HCT116 (cell line): ENCODE measurements at regions not wholly inside any gene's neighbourhood (a gene's known extent, or its start where the extent isn't known, plus 50 kb on each side); places are given as distances from the start of the nearest gene placed in this dataset.

ENCODE experiments used
- ATAC-seq: fragments of 200-7000 bp; cut with Tn5 transposase; 2 replicates; pipeline ENCODE4 v1.9.1; 2020; ENCODE audit warnings: mild to moderate bottlenecking, moderate library complexity
- BruUV-seq: library from RNA; stranded (reverse); fragments of 400-500 nt; replicated peaks from 2 replicates; lab custom pipeline; 2021; lab: Mats Ljungman, UMichigan
- CTCF ChIA-PET: fragments of 300-600 bp; sonication (Branson Sonifier 250); formaldehyde crosslinking; loops from one replicate; lab custom pipeline; 2021; ENCODE audit warnings: antibody characterized with exemption; lab: Charles Lee
- POLR2A ChIA-PET: fragments of 300-600, 350-600 bp; sonication (Branson Sonifier 250); formaldehyde crosslinking; loops from one replicate; lab custom pipeline; 2021; ENCODE audit warnings: antibody characterized with exemption; lab: Charles Lee
- RAD21 ChIA-PET, 2 experiments: fragments of 300-600 bp; sonication (Branson Sonifier 250); formaldehyde crosslinking; loops; one replicate each; lab custom pipeline; 2023; ENCODE audit warnings: low total read pairs in 2 of 2; ENCODE audit not compliant: uncharacterized antibody in 2 of 2, unreplicated experiment in 2 of 2, low non-redundant PET in 1 of 2; lab: Charles Lee
- DNase-seq: peaks from one replicate; pipeline ENCODE4 v3.0.0-alpha.2; 2010; ENCODE audit warnings: low read depth, low spot score
- H2AFZ ChIP-seq: fragments of 200-600 bp; shearing (Covaris generic), sonication (generic); 2 replicates; pipeline ENCODE4 v1.6.1; 2017; ENCODE audit warnings: low read depth, mixed run types, mixed read lengths, antibody characterized with exemption, low read length; ENCODE audit not compliant: poor library complexity, severe bottlenecking
- H3K27ac ChIP-seq: 2 replicates; pipeline ENCODE4 v1.5.1; 2012; ENCODE audit warnings: low read depth, low read length
- H3K27me3 ChIP-seq: fragments of 200-600 bp; sonication (generic); 2 replicates; pipeline ENCODE4 v1.6.1; 2016; ENCODE audit warnings: mixed run types, low read length, mixed read lengths; ENCODE audit not compliant: insufficient read depth
- H3K36me3 ChIP-seq, 2 experiments: fragments of 200-500 bp in 1 of 2; fragments of 200-600 bp in 1 of 2; sonication (Bioruptor generic) in 1 of 2; sonication (generic) in 1 of 2; 2 replicates each; pipeline versions ENCODE4 v1.5.1 to v1.6.1; 2014 to 2016; ENCODE audit warnings: low read length in 2 of 2, inconsistent platforms in 1 of 2, mixed read lengths in 1 of 2, mixed run types in 1 of 2; ENCODE audit not compliant: insufficient read depth in 2 of 2, control insufficient read depth in 1 of 2
- H3K4me1 ChIP-seq, 2 experiments: fragments of 200-600 bp in 1 of 2; sonication (generic) in 1 of 2; 2 replicates each; pipeline versions ENCODE4 v1.5.1 to v1.6.1; 2012 to 2017; ENCODE audit warnings: low read length in 2 of 2, inconsistent platforms in 1 of 2, mild to moderate bottlenecking in 1 of 2, mixed read lengths in 1 of 2, mixed run types in 1 of 2, moderate library complexity in 1 of 2; ENCODE audit not compliant: insufficient read depth in 2 of 2, control insufficient read depth in 1 of 2
- H3K4me2 ChIP-seq: fragments of 200-600 bp; sonication (generic); 2 replicates; pipeline ENCODE4 v1.6.1; 2017; ENCODE audit warnings: mixed run types, low read length, mixed read lengths
- H3K4me3 ChIP-seq, 2 experiments: fragments of 200-600 bp in 1 of 2; sonication (generic) in 1 of 2; replicated peaks in 1 of 2; 2 replicates each; pipeline ENCODE4 v1.5.1; 2011 to 2016; ENCODE audit warnings: low read length in 2 of 2, control low read depth in 1 of 2, low read depth in 1 of 2, mild to moderate bottlenecking in 1 of 2, mixed read lengths in 1 of 2, mixed run types in 1 of 2
- H3K79me2 ChIP-seq: fragments of 200-600 bp; sonication (generic); 2 replicates; pipeline ENCODE4 v1.6.1; 2017; ENCODE audit warnings: mild to moderate bottlenecking, mixed run types, low read length, moderate library complexity, mixed read lengths; ENCODE audit not compliant: insufficient read depth
- H3K9ac ChIP-seq: fragments of 200-600 bp; sonication (generic); 2 replicates; pipeline ENCODE4 v1.6.1; 2016; ENCODE audit warnings: low read length, mixed read lengths
- H3K9me2 ChIP-seq: fragments of 200-600 bp; sonication (generic), shearing (Covaris generic); 2 replicates; pipeline ENCODE4 v1.6.1; 2017; ENCODE audit warnings: mixed run types, mild to moderate bottlenecking, moderate library complexity; ENCODE audit not compliant: insufficient read depth
- H3K9me3 ChIP-seq, 2 experiments: fragments of 200-500 bp in 1 of 2; fragments of 200-600 bp in 1 of 2; sonication (Bioruptor generic) in 1 of 2; sonication (generic) in 1 of 2; 2 replicates each; pipeline ENCODE4 v1.6.1; 2014 to 2017; ENCODE audit warnings: low read length in 2 of 2, mixed read lengths in 2 of 2, inconsistent platforms in 1 of 2, low read depth in 1 of 2, mild to moderate bottlenecking in 1 of 2, mixed run types in 1 of 2, moderate library complexity in 1 of 2; ENCODE audit not compliant: control insufficient read depth in 1 of 2, insufficient read depth in 1 of 2
- H4K20me1 ChIP-seq: fragments of 200-600 bp; sonication (generic), shearing (Covaris generic); 2 replicates; pipeline ENCODE4 v1.6.1; 2017; ENCODE audit warnings: mixed run types, mild to moderate bottlenecking, moderate library complexity; ENCODE audit not compliant: insufficient read depth
- ATF3 ChIP-seq: IDR thresholded peaks from 2 replicates; pipeline ENCODE4 v1.6.1; 2012
- CBX3 ChIP-seq: IDR thresholded peaks from 2 replicates; pipeline ENCODE4 v1.6.1; 2012; ENCODE audit warnings: low read depth
- CEBPB ChIP-seq: IDR thresholded peaks from 2 replicates; pipeline ENCODE4 v1.6.1; 2012; ENCODE audit warnings: low read depth
- CTCF ChIP-seq, 3 experiments: fragments of 200-600 bp in 1 of 3; sonication (generic) in 1 of 3; IDR thresholded peaks in 2 of 3; conservative IDR thresholded peaks in 1 of 3; 2 replicates each; pipeline ENCODE4 v1.5.1; 2012 to 2017; ENCODE audit warnings: low read depth in 2 of 3, low read length in 2 of 3, antibody characterized with exemption in 1 of 3, borderline replicate concordance in 1 of 3, control low read depth in 1 of 3, mild to moderate bottlenecking in 1 of 3, mixed read lengths in 1 of 3, mixed run types in 1 of 3, moderate library complexity in 1 of 3; ENCODE audit not compliant: insufficient read depth in 1 of 3
- EGR1 ChIP-seq: IDR thresholded peaks from 2 replicates; pipeline ENCODE4 v1.6.1; 2012; ENCODE audit warnings: low read depth
- ELF1 ChIP-seq: IDR thresholded peaks from 2 replicates; pipeline ENCODE4 v1.6.1; 2012; ENCODE audit warnings: low read depth, borderline replicate concordance
- EZH2 ChIP-seq: fragments of 200-600 bp; sonication (generic); IDR thresholded peaks from 2 replicates; pipeline ENCODE4 v1.6.1; 2017; ENCODE audit warnings: antibody characterized with exemption, mixed run types
- EZH2phosphoT487 ChIP-seq: fragments of 200-600 bp; IDR thresholded peaks from 2 replicates; pipeline ENCODE4 v1.6.1; 2018; ENCODE audit warnings: antibody characterized with exemption, borderline replicate concordance
- MAX ChIP-seq: IDR thresholded peaks from 2 replicates; pipeline ENCODE4 v1.6.1; 2012
- POLR2A ChIP-seq: IDR thresholded peaks from 2 replicates; pipeline ENCODE4 v1.7.0; 2011; ENCODE audit warnings: borderline replicate concordance; ENCODE audit not compliant: insufficient read depth, insufficient read length; ENCODE audit errors: extremely low read depth
- POLR2AphosphoS5 ChIP-seq: IDR thresholded peaks from 2 replicates; pipeline ENCODE4 v1.6.1; 2011; ENCODE audit warnings: mild to moderate bottlenecking, low read depth, low read length, moderate library complexity
- SP1 ChIP-seq: IDR thresholded peaks from 2 replicates; pipeline ENCODE4 v1.6.1; 2012; ENCODE audit warnings: low read depth
- SRF ChIP-seq: IDR thresholded peaks from 2 replicates; pipeline ENCODE4 v1.6.1; 2012; ENCODE audit warnings: low read depth
- TCF7L2 ChIP-seq: IDR thresholded peaks from 2 replicates; pipeline ENCODE4 v1.7.0; 2011; ENCODE audit warnings: borderline replicate concordance, inconsistent platforms; ENCODE audit not compliant: insufficient read depth, insufficient read length; ENCODE audit errors: extremely low read depth
- YY1 ChIP-seq: IDR thresholded peaks from 2 replicates; pipeline ENCODE4 v1.6.1; 2011; ENCODE audit warnings: low read length, low read depth, moderate library complexity, mild to moderate bottlenecking; ENCODE audit not compliant: insufficient replicate concordance; ENCODE audit errors: extremely low read depth
- ZBTB33 ChIP-seq: IDR thresholded peaks from 2 replicates; pipeline ENCODE4 v1.6.1; 2011; ENCODE audit warnings: mild to moderate bottlenecking, low read length, moderate library complexity; ENCODE audit not compliant: insufficient replicate concordance; ENCODE audit errors: extremely low read depth
- ZFX ChIP-seq: fragments of 450-650 bp; IDR thresholded peaks from 2 replicates; pipeline ENCODE4 v1.6.1; 2017
- ZNF274 ChIP-seq: fragments of 200-500 bp; sonication (Bioruptor generic); IDR thresholded peaks from 2 replicates; pipeline ENCODE4 v1.6.1; 2014; ENCODE audit warnings: mild to moderate bottlenecking, low read depth, low read length, inconsistent platforms
- intact Hi-C: fragments of 100-400 bp; cut with micrococcal nuclease; formaldehyde crosslinking; loops from 2 replicates; pipeline ENCODE4 v1.10.0; 2022

- POLR2A ChIA-PET, result no interaction called here
- Histone ChIP-seq H2AFZ (no peak overlapping the region), H3K4me3 (no peak overlapping the region), H3K27me3 (peaks cover 42% of the 10 kb centered on the region), H3K9me2 (no peaks in the 10 kb centered on the region), H3K27ac (no peak overlapping the region), H3K4me1 (no peaks in the 10 kb centered on the region), H3K79me2 (no peaks in the 10 kb centered on the region), H3K4me2 (no peak overlapping the region), H4K20me1 (no peaks in the 10 kb centered on the region), H3K36me3 (no peaks in the 10 kb centered on the region), H3K9me3 (no peaks in the 10 kb centered on the region), H3K9ac (no peak overlapping the region)
- BruUV-seq, result no TSS peak
- intact Hi-C loops, result no loop called here
- CTCF ChIA-PET, result no interaction called here
- DNase-seq (no peak), ATAC-seq (no peak)
- RAD21 ChIA-PET, result no interaction called here
- TF ChIP-seq YY1, result no peak
- no peak for TF ChIP-seq MAX
- TF ChIP-seq CBX3, result no peak
- TF ChIP-seq POLR2A, result no peak
- TF ChIP-seq ZBTB33, result no peak
- TF ChIP-seq TCF7L2, result no peak
- no peak for TF ChIP-seq ATF3
- TF ChIP-seq POLR2AphosphoS5, result no peak
- no peak for TF ChIP-seq ZFX
- TF ChIP-seq SRF, result no peak
- TF ChIP-seq ELF1, result no peak
- no peak for TF ChIP-seq CEBPB
- TF ChIP-seq SP1, result no peak
- no peak for TF ChIP-seq ZNF274
- no peak for TF ChIP-seq EGR1
- TF ChIP-seq EZH2, result no peak
- TF ChIP-seq EZH2phosphoT487, result no peak
- no peak for TF ChIP-seq CTCF (IDR thresholded peaks at IDR 0.05 in 2 of 3, conservative IDR thresholded peaks at IDR 0.05 in 1 of 3; ENCODE audit: borderline replicate concordance in 1 of 3, insufficient read depth in 1 of 3, low read depth in 2 of 3, low read length in 2 of 3)
Measured at GRCh38 chr2:236895497-236895896, 190.2 kb upstream of the COPS8 start.
